ENCODE measurements at regions not wholly inside any gene's neighbourhood (a gene's known extent, or its start where the extent isn't known, plus 50 kb on each side); places are given as distances from the start of the nearest gene placed in this dataset.

DNA sequence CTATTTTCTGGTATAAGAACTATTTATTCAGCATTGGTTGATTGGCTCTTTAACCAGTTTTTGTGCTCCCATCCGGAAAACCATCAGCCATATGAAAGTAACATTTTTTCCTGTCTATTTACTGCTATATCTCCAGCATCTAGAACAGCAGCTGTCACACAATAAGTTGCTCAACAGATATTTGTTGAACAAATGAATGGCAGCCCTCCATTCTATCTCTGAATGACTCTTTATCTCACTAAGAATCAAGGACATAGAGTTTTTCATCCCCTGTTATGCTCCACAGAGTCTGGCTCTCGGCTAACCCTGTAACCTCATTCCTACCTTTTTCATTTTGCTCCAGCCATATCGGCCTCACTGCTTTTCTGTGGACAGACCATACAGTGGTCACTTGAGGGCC lies 145.5 kb downstream of the SLITRK6 start:
- TF ChIP-seq, protein P1, sequence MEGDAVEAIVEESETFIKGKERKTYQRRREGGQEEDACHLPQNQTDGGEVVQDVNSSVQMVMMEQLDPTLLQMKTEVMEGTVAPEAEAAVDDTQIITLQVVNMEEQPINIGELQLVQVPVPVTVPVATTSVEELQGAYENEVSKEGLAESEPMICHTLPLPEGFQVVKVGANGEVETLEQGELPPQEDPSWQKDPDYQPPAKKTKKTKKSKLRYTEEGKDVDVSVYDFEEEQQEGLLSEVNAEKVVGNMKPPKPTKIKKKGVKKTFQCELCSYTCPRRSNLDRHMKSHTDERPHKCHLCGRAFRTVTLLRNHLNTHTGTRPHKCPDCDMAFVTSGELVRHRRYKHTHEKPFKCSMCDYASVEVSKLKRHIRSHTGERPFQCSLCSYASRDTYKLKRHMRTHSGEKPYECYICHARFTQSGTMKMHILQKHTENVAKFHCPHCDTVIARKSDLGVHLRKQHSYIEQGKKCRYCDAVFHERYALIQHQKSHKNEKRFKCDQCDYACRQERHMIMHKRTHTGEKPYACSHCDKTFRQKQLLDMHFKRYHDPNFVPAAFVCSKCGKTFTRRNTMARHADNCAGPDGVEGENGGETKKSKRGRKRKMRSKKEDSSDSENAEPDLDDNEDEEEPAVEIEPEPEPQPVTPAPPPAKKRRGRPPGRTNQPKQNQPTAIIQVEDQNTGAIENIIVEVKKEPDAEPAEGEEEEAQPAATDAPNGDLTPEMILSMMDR (IDR thresholded peaks at IDR 0.05), result no peak
- ATAC-seq (ENCODE audit: insufficient number of reproducible peaks, low FRiP score, low read depth), result no peak
- H3K4me1 ChIP-seq (ENCODE audit: control insufficient read depth in 1 of 2, low read depth in 2 of 2), result no peaks in the 10 kb centered on the region

DNA sequence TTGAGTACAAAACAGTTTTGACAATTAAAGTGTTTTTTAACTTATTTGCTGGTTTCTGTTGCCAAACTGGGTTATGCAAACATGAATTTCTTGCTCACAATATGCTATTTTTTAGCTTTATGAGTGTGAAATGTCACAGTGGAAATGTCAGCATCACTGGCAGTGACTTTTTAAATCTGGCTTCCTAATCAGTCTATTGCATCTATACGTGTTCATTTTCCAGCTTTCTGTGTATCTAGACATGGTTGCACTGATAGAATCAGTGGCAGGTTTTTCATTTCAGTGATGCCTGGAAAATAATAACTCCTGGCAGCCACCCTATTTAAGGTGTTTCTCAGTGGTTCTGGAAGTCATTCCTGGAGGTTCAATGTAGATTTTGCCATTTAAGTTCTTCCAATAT lies 146.7 kb downstream of the SLITRK6 start:
- Histone ChIP-seq H3K27me3 (replicated peaks; ENCODE audit: insufficient read depth) (no peaks in the 10 kb centered on the region), H3K4me1 (ENCODE audit: control insufficient read depth in 1 of 2, low read depth in 2 of 2) (no peaks in the 10 kb centered on the region), H3K36me3 (no peaks in the 10 kb centered on the region), H3K27ac (no peak overlapping the region), H3K9me3 (no peaks in the 10 kb centered on the region), H3K4me3 (no peak overlapping the region)
- ATAC-seq (ENCODE audit: insufficient number of reproducible peaks, low FRiP score, low read depth) (no peak), DNase-seq (ENCODE audit: low spot score) (no peak)
- TF ChIP-seq, protein P1 (IDR thresholded peaks at IDR 0.05), result no peak

More for the DNA sequence above, 145.5 kb downstream of the SLITRK6 start:
- Histone ChIP-seq H3K9me3 (no peaks in the 10 kb centered on the region), H3K36me3 (no peaks in the 10 kb centered on the region), H3K27ac (no peak overlapping the region), H3K27me3 (replicated peaks; ENCODE audit: insufficient read depth) (no peaks in the 10 kb centered on the region), H3K4me3 (no peak overlapping the region)
- DNase-seq (ENCODE audit: low spot score), result no peak

DNA sequence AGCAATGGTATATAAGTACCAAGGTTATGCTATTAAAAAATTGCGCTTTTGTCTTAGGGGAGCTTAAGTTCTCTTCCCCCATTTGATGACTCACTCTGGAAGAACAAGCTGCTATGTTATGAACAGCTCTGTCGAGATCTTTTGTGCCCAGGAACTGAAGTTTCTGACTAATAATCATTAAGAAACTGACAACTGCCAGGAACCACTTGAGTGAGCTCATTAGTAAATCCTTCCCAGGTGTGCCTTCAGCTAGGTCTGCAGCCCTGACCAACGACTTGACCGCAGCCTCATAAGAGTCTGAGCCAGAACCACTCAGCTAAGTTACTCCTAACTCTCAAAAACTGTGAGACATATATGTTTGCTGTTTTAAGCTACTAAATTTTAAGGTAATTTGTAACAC lies 147.8 kb downstream of the SLITRK6 start:
- H3K36me3 ChIP-seq, result no peaks in the 10 kb centered on the region
- ATAC-seq (ENCODE audit: insufficient number of reproducible peaks, low FRiP score, low read depth) (no peak), DNase-seq (ENCODE audit: low spot score) (no peak)
- no peaks in the 10 kb centered on the region for H3K27me3 ChIP-seq (replicated peaks; ENCODE audit: insufficient read depth)
- H3K4me1 ChIP-seq (ENCODE audit: control insufficient read depth in 1 of 2, low read depth in 2 of 2), result no peaks in the 10 kb centered on the region
- no peak overlapping the region for H3K4me3 ChIP-seq
- H3K27ac ChIP-seq, result no peak overlapping the region
- no peaks in the 10 kb centered on the region for H3K9me3 ChIP-seq
- TF ChIP-seq, protein P1 (IDR thresholded peaks at IDR 0.05), result no peak

DNA sequence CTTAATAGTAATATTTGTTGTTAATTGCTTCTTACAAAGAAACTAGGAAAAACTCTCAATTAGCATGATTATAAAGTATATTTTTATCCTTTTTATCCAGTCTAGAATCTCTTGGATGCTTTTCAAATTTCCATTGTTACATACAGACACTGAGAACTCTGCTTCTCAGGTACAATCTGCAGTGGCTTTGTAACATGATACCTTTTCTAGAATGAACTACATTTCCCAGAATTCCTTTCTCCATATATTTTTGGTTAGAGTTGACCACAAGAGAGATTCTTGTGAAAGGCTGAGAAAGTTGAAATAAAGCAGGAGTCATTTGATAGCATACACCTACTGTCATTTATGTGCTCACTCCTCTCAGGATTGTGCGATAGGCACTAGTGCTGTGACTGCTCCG lies 148.6 kb downstream of the SLITRK6 start:
- no peak for DNase-seq (ENCODE audit: low spot score)
- no peak overlapping the region for H3K4me3 ChIP-seq
- TF ChIP-seq, protein P1 (IDR thresholded peaks at IDR 0.05), result no peak
- no peak for ATAC-seq (ENCODE audit: insufficient number of reproducible peaks, low FRiP score, low read depth)
- H3K36me3 ChIP-seq, result no peaks in the 10 kb centered on the region
- no peak overlapping the region for H3K27ac ChIP-seq
- no peaks in the 10 kb centered on the region for H3K4me1 ChIP-seq (ENCODE audit: control insufficient read depth in 1 of 2, low read depth in 2 of 2)
- no peaks in the 10 kb centered on the region for H3K9me3 ChIP-seq
- H3K27me3 ChIP-seq (replicated peaks; ENCODE audit: insufficient read depth), result no peaks in the 10 kb centered on the region

DNA sequence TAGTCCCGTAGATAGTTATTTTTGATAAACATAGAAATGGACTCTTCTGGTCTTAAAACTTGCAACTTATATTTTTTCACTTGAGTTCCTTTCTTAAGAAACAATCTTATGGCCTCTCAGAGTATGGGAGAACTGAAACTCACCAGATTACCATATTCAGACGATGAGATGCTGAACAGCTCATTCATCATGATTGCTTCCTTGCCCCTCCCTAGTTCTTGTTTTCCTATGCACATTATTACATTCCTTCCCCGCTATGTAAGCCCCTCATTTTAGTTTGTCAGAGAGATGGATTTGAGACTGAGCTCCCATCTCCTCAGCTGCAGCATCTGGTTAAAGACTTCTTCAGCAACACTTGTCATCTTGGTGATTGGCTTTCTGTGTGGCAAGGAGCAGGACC lies 158.5 kb downstream of the SLITRK6 start:
- H3K4me1 ChIP-seq (ENCODE audit: control insufficient read depth in 1 of 2, low read depth in 2 of 2), result no peaks in the 10 kb centered on the region
- H3K27me3 ChIP-seq (replicated peaks; ENCODE audit: insufficient read depth), result no peaks in the 10 kb centered on the region
- no peak overlapping the region for H3K27ac ChIP-seq
- H3K36me3 ChIP-seq, result no peaks in the 10 kb centered on the region
- TF ChIP-seq, protein P1 (IDR thresholded peaks at IDR 0.05), result no peak
- H3K4me3 ChIP-seq, result no peak overlapping the region
- ATAC-seq (ENCODE audit: insufficient number of reproducible peaks, low FRiP score, low read depth), result no peak
- no peak for DNase-seq (ENCODE audit: low spot score)
- H3K9me3 ChIP-seq, result no peaks in the 10 kb centered on the region
